Activated T-helper 1 cell treated with anti-CD3 and anti-CD28 coated beads, Interleukin-12 subunit alpha, Interleukin-12 subunit beta, Interleukin-2, Interleukin-4 antibody, amounts not matched to agents 30 ng/mL and 10 ng/mL and 1 ng/mL, durations not matched to agents 14 hours and 24 hours and 36 hours (primary cell): ENCODE measurements at regions not wholly inside any gene's neighbourhood (a gene's known extent, or its start where the extent isn't known, plus 50 kb on each side); places are given as distances from the start of the nearest gene placed in this dataset.

ENCODE experiments used
- DNase-seq: peaks from one replicate; pipeline ENCODE4 v3.0.0; 2021; ENCODE audit warnings: low spot score
- H3K27ac Mint-ChIP-seq: one replicate; pipeline ENCODE4 v1.8.0; 2021; ENCODE audit warnings: mild to moderate bottlenecking, mixed read lengths
- H3K27me3 Mint-ChIP-seq: one replicate; pipeline ENCODE4 v1.8.0; 2022; ENCODE audit warnings: mild to moderate bottlenecking, moderate library complexity, mixed read lengths; ENCODE audit not compliant: insufficient read depth
- H3K36me3 Mint-ChIP-seq: one replicate; pipeline ENCODE4 v1.8.0; 2021; ENCODE audit warnings: low read depth, mixed read lengths
- H3K4me1 Mint-ChIP-seq: one replicate; pipeline ENCODE4 v1.8.0; 2021; ENCODE audit warnings: low read depth, mixed read lengths
- H3K4me3 Mint-ChIP-seq: one replicate; pipeline ENCODE4 v1.8.0; 2021; ENCODE audit warnings: mild to moderate bottlenecking, moderate library complexity, mixed read lengths
- H3K9me3 Mint-ChIP-seq: one replicate; pipeline ENCODE4 v1.8.0; 2021; ENCODE audit warnings: mixed read lengths
- intact Hi-C: fragments of 100-400 bp; cut with micrococcal nuclease; formaldehyde crosslinking; loops from one replicate; pipeline ENCODE4 v1.15.1; 2024

DNA sequence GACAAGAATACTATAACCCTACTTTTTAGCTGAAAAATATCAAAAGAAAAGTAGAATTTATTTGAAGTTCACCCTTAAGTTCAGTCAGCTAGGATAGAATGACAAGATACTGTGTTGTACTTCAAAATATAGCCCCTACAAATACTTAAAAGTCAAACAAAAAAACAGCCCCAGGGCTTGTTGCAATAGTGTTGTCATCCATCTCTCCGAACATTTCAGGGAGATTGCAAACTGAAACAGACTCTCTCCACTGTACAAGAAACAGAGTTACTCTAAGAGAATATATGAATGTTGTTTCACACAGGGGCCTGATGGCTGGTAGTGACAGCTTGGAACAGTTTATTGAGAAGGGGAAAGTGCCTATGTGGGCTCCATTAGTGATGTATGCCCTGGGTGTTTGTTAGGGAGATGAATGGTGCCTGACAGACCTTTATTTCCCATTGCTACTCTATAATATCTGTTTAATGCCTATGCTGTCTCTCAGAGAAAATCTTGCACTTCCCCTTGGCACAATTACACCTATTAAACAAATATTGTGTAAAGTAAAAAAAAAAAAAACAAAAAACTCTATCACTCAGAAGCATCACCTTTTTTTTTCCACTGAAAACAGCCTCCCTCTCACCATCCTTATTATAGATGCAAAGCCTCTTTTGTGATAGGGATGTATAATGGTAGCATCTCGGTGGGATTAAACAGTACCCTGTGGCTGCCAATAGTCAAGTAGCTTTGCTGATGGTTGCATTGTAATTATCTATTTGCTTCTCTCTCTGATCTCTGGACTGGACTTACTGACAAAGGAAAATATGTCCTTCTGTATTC is 506.3 kb upstream of the LUZP2 start:
- Mint-ChIP-seq H3K27me3 (no peaks in the 10 kb centered on the region), H3K4me1 (no peaks in the 10 kb centered on the region), H3K4me3 (no peak overlapping the region), H3K9me3 (no peaks in the 10 kb centered on the region), H3K36me3 (no peaks in the 10 kb centered on the region), H3K27ac (no peak overlapping the region)
- intact Hi-C loops, result no loop called here
- DNase-seq, result no peak

GRCh38 chr11:23991165-23991539 is 505.7 kb upstream of the LUZP2 start:
- Mint-ChIP-seq H3K9me3 (no peaks in the 10 kb centered on the region), H3K27me3 (no peaks in the 10 kb centered on the region), H3K27ac (no peak overlapping the region)

GRCh38 chr11:23995891-23996290 is 501.0 kb upstream of the LUZP2 start:
- H3K4me1 Mint-ChIP-seq, result no peaks in the 10 kb centered on the region
- intact Hi-C loops, result no loop called here
- H3K9me3 Mint-ChIP-seq, result peaks cover 12% of the 10 kb centered on the region
- no peaks in the 10 kb centered on the region for H3K27me3 Mint-ChIP-seq
- no peak overlapping the region for H3K27ac Mint-ChIP-seq
- no peaks in the 10 kb centered on the region for H3K36me3 Mint-ChIP-seq
- no peak overlapping the region for H3K4me3 Mint-ChIP-seq
- no peak for DNase-seq

More at GRCh38 chr11:23991165-23991539, 505.7 kb upstream of the LUZP2 start:
- H3K36me3 Mint-ChIP-seq, result no peaks in the 10 kb centered on the region
- no peaks in the 10 kb centered on the region for H3K4me1 Mint-ChIP-seq
- no peak for DNase-seq
- no peak overlapping the region for H3K4me3 Mint-ChIP-seq
- intact Hi-C loops, result no loop called here

DNA sequence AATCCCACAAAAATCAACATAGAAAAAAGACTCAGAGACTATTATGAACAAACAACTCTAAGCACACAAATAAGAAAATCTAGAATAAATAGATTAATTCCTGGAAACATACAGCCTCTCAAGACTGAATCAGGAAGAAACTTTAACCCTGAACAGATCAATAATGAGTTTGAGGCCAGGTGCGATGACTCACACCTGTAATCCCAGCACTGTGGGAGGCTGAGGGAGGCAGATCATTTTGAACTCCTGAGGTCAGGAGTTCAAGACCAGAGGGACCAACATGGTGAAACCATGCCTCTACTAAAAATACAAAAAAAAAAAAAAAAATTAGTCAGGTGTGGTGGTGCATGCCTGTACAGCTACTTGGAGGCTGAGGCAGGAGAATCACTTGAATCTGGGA is 499.5 kb upstream of the LUZP2 start:
- Mint-ChIP-seq H3K9me3 (peaks cover 13% of the 10 kb centered on the region), H3K27me3 (no peaks in the 10 kb centered on the region), H3K27ac (no peak overlapping the region), H3K36me3 (no peaks in the 10 kb centered on the region), H3K4me3 (no peak overlapping the region), H3K4me1 (no peaks in the 10 kb centered on the region)
- intact Hi-C loops, result no loop called here
- DNase-seq, result no peak

- intact Hi-C loops, result no loop called here
- Mint-ChIP-seq H3K9me3 (peaks cover 13% of the 10 kb centered on the region), H3K27me3 (no peaks in the 10 kb centered on the region), H3K36me3 (no peaks in the 10 kb centered on the region), H3K4me3 (no peak overlapping the region), H3K27ac (no peak overlapping the region), H3K4me1 (no peaks in the 10 kb centered on the region)
- DNase-seq, result no peak
Measured at GRCh38 chr11:24005202-24005876, 491.5 kb upstream of the LUZP2 start.

DNA sequence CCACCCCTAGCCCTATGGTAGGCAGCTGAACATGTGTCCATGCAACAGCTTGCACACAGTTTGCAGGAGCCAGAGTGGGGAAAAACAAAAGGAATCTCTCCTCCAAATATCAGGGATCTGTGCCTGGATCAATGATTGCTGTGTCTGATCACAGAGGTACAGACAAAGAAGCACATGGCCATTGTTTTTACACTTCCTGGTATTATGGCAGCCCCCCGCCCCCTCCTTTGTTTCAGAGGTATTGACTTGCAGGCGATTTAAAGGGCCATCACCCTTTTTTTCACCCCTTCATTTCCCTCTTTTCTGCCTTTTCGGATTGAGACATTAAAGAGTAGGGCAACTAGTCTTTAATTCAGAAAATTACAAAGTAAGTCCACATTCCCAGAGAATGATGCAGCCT is 453.0 kb upstream of the LUZP2 start:
- H3K9me3 Mint-ChIP-seq, result peaks cover 9% of the 10 kb centered on the region
- no peaks in the 10 kb centered on the region for H3K36me3 Mint-ChIP-seq
- H3K27me3 Mint-ChIP-seq, result no peaks in the 10 kb centered on the region
- no peak for DNase-seq
- H3K4me1 Mint-ChIP-seq, result no peaks in the 10 kb centered on the region
- H3K27ac Mint-ChIP-seq, result no peak overlapping the region
- no peak overlapping the region for H3K4me3 Mint-ChIP-seq
- intact Hi-C loops, result no loop called here

- peaks cover 9% of the 10 kb centered on the region for H3K9me3 Mint-ChIP-seq
- no peak for DNase-seq
- no peaks in the 10 kb centered on the region for H3K27me3 Mint-ChIP-seq
- H3K36me3 Mint-ChIP-seq, result no peaks in the 10 kb centered on the region
- H3K27ac Mint-ChIP-seq, result no peak overlapping the region
- H3K4me3 Mint-ChIP-seq, result no peak overlapping the region
- no peaks in the 10 kb centered on the region for H3K4me1 Mint-ChIP-seq
- intact Hi-C loops, result no loop called here
Measured at GRCh38 chr11:24046731-24047130, 450.1 kb upstream of the LUZP2 start.

GRCh38 chr11:24056051-24056450 is 440.8 kb upstream of the LUZP2 start:
- H3K27ac Mint-ChIP-seq, result no peak overlapping the region
- H3K36me3 Mint-ChIP-seq, result no peaks in the 10 kb centered on the region
- H3K4me3 Mint-ChIP-seq, result no peak overlapping the region

GRCh38 chr11:24060125-24060524 is 436.7 kb upstream of the LUZP2 start:
- no peaks in the 10 kb centered on the region for H3K27me3 Mint-ChIP-seq
- no peak for DNase-seq
- no peak overlapping the region for H3K27ac Mint-ChIP-seq
- H3K4me1 Mint-ChIP-seq, result no peaks in the 10 kb centered on the region
- no peak overlapping the region for H3K4me3 Mint-ChIP-seq
- H3K9me3 Mint-ChIP-seq, result peaks cover 3% of the 10 kb centered on the region
- intact Hi-C loops, result no loop called here
- no peaks in the 10 kb centered on the region for H3K36me3 Mint-ChIP-seq

More at GRCh38 chr11:24056051-24056450, 440.8 kb upstream of the LUZP2 start:
- Mint-ChIP-seq H3K27me3 (no peaks in the 10 kb centered on the region), H3K4me1 (no peaks in the 10 kb centered on the region), H3K9me3 (no peaks in the 10 kb centered on the region)
- intact Hi-C loops, result no loop called here
- DNase-seq, result no peak

DNA sequence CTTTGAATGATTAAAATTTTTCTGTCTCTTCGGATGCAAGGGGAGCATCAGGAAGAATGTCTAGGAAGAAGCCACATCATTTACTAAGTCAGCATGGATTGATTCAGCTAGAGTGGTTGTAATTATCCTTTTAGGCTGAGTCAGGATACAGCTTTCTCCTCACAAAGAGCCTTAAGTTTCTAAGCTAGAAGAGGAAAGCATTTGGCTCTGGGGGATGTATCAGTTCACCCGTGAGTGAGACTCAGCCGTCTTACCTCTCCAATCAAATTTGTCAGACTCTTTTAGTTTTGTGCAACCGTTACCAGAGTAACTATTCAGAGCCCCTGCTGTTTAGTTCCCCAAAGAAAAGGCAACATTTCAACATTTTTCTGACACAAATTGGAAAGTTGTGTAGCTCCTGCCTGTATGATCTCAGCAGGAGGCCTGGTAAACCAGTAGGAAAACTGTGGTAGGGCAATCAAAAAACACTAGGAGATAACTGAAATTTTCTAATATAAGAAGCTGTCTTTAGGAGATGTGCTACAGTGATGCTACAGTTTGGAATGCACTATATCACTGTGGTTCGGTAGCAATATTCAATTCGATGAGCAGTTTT is 432.4 kb upstream of the LUZP2 start:
- no peaks in the 10 kb centered on the region for H3K36me3 Mint-ChIP-seq
- H3K4me3 Mint-ChIP-seq, result no peak overlapping the region
- no peak overlapping the region for H3K27ac Mint-ChIP-seq
- intact Hi-C loops, result no loop called here
- no peaks in the 10 kb centered on the region for H3K27me3 Mint-ChIP-seq
- no peaks in the 10 kb centered on the region for H3K4me1 Mint-ChIP-seq
- no peak for DNase-seq
- H3K9me3 Mint-ChIP-seq, result peaks cover 3% of the 10 kb centered on the region

GRCh38 chr11:24068197-24068596 is 428.7 kb upstream of the LUZP2 start:
- Mint-ChIP-seq H3K4me3 (no peak overlapping the region), H3K4me1 (no peaks in the 10 kb centered on the region), H3K36me3 (no peaks in the 10 kb centered on the region), H3K27me3 (no peaks in the 10 kb centered on the region), H3K9me3 (peaks cover 3% of the 10 kb centered on the region), H3K27ac (no peak overlapping the region)
- intact Hi-C loops, result no loop called here
- DNase-seq, result no peak

GRCh38 chr11:24070435-24070834 is 426.4 kb upstream of the LUZP2 start:
- Mint-ChIP-seq H3K36me3 (no peaks in the 10 kb centered on the region), H3K27me3 (no peaks in the 10 kb centered on the region), H3K9me3 (peaks cover 3% of the 10 kb centered on the region), H3K4me3 (no peak overlapping the region), H3K4me1 (no peaks in the 10 kb centered on the region), H3K27ac (no peak overlapping the region)
- DNase-seq, result no peak
- intact Hi-C loops, result no loop called here

DNA sequence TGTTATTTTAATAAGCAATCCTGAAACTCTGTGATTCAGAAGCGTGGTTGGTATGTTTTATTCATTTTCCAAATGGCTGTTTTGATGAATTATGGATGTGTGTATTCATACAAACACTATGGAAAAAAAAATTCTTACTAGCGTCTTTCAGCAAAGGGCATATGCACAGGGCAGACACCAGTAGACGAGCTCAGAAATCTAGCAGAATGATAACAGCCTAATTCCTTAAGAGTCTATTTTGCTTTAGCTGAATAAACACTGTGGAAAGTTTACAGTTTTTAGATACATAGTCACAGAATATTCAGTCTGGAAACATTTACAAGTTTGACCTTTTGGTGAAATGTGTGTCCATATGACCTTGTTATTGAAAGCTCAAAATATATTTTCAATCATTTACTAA is 418.8 kb upstream of the LUZP2 start:
- DNase-seq, result no peak
- H3K9me3 Mint-ChIP-seq, result peaks cover 3% of the 10 kb centered on the region
- no peak overlapping the region for H3K27ac Mint-ChIP-seq
- no peak overlapping the region for H3K4me3 Mint-ChIP-seq
- H3K36me3 Mint-ChIP-seq, result no peaks in the 10 kb centered on the region
- no peaks in the 10 kb centered on the region for H3K27me3 Mint-ChIP-seq
- intact Hi-C loops, result no loop called here
- H3K4me1 Mint-ChIP-seq, result no peaks in the 10 kb centered on the region
